ENCODE measurements at regions not wholly inside any gene's neighbourhood (a gene's known extent, or its start where the extent isn't known, plus 50 kb on each side); places are given as distances from the start of the nearest gene placed in this dataset.

DNA sequence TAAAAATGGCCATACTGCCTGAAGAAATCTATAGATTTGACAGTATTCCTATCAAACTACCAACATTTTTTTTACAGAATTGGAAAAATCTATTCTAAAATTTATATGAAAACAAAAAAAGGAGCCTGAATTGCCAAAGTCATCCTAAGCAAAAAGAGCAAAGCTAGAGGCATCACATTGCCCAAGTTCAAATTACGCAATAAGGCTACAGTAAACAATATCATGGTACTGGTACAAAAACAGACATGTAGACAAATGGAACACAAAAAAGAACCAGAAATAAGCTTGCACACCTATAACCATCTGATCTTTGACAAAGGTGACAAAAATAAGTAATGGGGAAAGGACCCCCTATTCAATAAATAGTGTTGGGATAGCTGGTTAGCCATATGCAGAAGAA, 50.2 kb upstream of the THSD7B start:
- H3K27me3 ChIP-seq (ENCODE audit: insufficient read depth, poor library complexity, severe bottlenecking), result no peaks in the 10 kb centered on the region
- DNase-seq (ENCODE audit: low read depth in 1 of 2, low spot score in 1 of 2), result no peak
- TF ChIP-seq POLR2AphosphoS5 (IDR thresholded peaks at IDR 0.05; ENCODE audit: low read depth), result no peak
- no peak for TF ChIP-seq SPI1 (IDR thresholded peaks at IDR 0.05; ENCODE audit: borderline replicate concordance, low read depth)
- TF ChIP-seq, protein P1, sequence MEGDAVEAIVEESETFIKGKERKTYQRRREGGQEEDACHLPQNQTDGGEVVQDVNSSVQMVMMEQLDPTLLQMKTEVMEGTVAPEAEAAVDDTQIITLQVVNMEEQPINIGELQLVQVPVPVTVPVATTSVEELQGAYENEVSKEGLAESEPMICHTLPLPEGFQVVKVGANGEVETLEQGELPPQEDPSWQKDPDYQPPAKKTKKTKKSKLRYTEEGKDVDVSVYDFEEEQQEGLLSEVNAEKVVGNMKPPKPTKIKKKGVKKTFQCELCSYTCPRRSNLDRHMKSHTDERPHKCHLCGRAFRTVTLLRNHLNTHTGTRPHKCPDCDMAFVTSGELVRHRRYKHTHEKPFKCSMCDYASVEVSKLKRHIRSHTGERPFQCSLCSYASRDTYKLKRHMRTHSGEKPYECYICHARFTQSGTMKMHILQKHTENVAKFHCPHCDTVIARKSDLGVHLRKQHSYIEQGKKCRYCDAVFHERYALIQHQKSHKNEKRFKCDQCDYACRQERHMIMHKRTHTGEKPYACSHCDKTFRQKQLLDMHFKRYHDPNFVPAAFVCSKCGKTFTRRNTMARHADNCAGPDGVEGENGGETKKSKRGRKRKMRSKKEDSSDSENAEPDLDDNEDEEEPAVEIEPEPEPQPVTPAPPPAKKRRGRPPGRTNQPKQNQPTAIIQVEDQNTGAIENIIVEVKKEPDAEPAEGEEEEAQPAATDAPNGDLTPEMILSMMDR (IDR thresholded peaks at IDR 0.05; ENCODE audit: insufficient read depth, low read length), result no peak
- TF ChIP-seq, protein P2, sequence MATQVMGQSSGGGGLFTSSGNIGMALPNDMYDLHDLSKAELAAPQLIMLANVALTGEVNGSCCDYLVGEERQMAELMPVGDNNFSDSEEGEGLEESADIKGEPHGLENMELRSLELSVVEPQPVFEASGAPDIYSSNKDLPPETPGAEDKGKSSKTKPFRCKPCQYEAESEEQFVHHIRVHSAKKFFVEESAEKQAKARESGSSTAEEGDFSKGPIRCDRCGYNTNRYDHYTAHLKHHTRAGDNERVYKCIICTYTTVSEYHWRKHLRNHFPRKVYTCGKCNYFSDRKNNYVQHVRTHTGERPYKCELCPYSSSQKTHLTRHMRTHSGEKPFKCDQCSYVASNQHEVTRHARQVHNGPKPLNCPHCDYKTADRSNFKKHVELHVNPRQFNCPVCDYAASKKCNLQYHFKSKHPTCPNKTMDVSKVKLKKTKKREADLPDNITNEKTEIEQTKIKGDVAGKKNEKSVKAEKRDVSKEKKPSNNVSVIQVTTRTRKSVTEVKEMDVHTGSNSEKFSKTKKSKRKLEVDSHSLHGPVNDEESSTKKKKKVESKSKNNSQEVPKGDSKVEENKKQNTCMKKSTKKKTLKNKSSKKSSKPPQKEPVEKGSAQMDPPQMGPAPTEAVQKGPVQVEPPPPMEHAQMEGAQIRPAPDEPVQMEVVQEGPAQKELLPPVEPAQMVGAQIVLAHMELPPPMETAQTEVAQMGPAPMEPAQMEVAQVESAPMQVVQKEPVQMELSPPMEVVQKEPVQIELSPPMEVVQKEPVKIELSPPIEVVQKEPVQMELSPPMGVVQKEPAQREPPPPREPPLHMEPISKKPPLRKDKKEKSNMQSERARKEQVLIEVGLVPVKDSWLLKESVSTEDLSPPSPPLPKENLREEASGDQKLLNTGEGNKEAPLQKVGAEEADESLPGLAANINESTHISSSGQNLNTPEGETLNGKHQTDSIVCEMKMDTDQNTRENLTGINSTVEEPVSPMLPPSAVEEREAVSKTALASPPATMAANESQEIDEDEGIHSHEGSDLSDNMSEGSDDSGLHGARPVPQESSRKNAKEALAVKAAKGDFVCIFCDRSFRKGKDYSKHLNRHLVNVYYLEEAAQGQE (IDR thresholded peaks at IDR 0.05; ENCODE audit: insufficient replicate concordance, low read depth), result no peak
- TF ChIP-seq GABPA (IDR thresholded peaks at IDR 0.05; ENCODE audit: low read depth), result no peak
- no peak overlapping the region for H3K4me3 ChIP-seq (replicated peaks; ENCODE audit: insufficient read depth, low read length)
- H3K27ac ChIP-seq (replicated peaks), result no peak overlapping the region

DNA sequence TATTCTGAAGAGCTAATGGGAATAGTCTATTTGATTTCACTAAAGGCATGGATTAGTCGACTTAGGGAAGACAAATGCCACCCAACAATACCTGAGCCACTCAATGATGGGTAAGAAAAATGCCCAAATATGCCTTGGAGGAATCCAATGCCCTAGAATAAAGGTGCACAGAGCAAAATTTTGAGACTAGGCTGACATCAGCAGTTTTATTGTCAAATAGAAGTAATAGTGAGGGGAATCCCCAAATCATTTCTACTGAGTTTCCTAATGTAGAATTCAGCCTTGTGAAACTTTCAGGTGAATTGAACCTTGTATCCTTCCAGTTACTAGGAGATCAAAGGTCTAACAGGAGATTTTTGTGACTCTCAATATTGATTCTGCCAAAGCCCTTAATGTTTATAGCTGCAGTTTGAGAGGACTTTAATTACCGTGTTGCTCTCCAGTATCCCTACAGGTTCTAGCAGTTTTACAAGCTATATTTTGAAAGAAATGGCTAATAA, 50.8 kb upstream of the THSD7B start:
- Histone ChIP-seq H3K27ac (replicated peaks) (no peak overlapping the region), H3K4me3 (replicated peaks; ENCODE audit: insufficient read depth, low read length) (no peak overlapping the region), H3K27me3 (ENCODE audit: insufficient read depth, poor library complexity, severe bottlenecking) (no peaks in the 10 kb centered on the region)
- DNase-seq (ENCODE audit: low read depth in 1 of 2, low spot score in 1 of 2), result no peak
- TF ChIP-seq GABPA (IDR thresholded peaks at IDR 0.05; ENCODE audit: low read depth), result no peak

DNA sequence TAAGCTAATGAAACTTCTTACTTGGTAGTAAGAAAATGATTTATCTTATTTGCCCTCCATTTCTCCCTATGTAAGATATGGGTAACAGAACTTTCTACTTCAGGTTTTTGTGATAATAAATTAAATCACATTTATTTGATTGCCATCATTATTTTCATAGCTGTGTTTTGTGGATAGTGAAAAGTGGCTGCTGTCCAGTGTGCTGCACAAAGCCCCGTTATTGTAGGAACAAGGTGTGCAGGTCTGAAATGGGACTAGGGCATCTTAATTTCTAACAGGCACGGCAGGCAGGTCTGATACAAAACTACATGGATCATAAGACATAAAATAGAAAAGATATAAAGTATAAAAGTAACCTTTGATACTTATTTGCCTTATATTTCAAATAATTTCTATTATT, 51.6 kb upstream of the THSD7B start:
- TF ChIP-seq SPI1 (IDR thresholded peaks at IDR 0.05; ENCODE audit: borderline replicate concordance, low read depth) (no peak), POLR2AphosphoS5 (IDR thresholded peaks at IDR 0.05; ENCODE audit: low read depth) (no peak), GABPA (IDR thresholded peaks at IDR 0.05; ENCODE audit: low read depth) (no peak)
- TF ChIP-seq, protein P1 (IDR thresholded peaks at IDR 0.05; ENCODE audit: insufficient read depth, low read length), result no peak
- TF ChIP-seq, protein P2 (IDR thresholded peaks at IDR 0.05; ENCODE audit: insufficient replicate concordance, low read depth), result peak; percentile 78
- H3K4me3 ChIP-seq (replicated peaks; ENCODE audit: insufficient read depth, low read length), result no peak overlapping the region
- no peaks in the 10 kb centered on the region for H3K27me3 ChIP-seq (ENCODE audit: insufficient read depth, poor library complexity, severe bottlenecking)
- no peak for DNase-seq (ENCODE audit: low read depth in 1 of 2, low spot score in 1 of 2)
- H3K27ac ChIP-seq (replicated peaks), result no peak overlapping the region

DNA sequence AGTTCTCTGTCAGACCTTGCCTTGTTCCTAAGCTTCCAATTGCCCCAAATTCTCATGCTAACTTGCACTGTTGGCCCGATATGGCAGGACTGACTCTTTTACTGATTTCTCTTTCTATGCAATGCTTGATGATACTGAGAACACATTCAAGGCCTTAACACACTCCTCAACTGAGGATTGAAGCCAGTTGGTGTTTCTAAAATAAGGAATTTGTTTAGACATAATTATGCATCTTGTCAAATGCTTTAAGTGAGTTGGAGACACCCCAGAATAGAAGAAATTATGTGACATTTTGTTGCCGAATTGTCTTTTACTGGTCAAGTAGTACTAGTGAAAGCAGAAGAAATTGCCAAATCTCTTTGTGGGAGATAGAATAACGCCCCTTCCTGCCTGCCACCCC, 60.0 kb upstream of the THSD7B start:
- H3K27ac ChIP-seq (replicated peaks), result no peak overlapping the region
- TF ChIP-seq, protein P2 (IDR thresholded peaks at IDR 0.05; ENCODE audit: insufficient replicate concordance, low read depth), result no peak
- TF ChIP-seq POLR2AphosphoS5 (IDR thresholded peaks at IDR 0.05; ENCODE audit: low read depth) (no peak), GABPA (IDR thresholded peaks at IDR 0.05; ENCODE audit: low read depth) (no peak), SPI1 (IDR thresholded peaks at IDR 0.05; ENCODE audit: borderline replicate concordance, low read depth) (no peak)
- TF ChIP-seq, protein P1 (IDR thresholded peaks at IDR 0.05; ENCODE audit: insufficient read depth, low read length), result no peak
- DNase-seq (ENCODE audit: low read depth in 1 of 2, low spot score in 1 of 2), result no peak
- no peak overlapping the region for H3K4me3 ChIP-seq (replicated peaks; ENCODE audit: insufficient read depth, low read length)
- H3K27me3 ChIP-seq (ENCODE audit: insufficient read depth, poor library complexity, severe bottlenecking), result no peaks in the 10 kb centered on the region
